HUES6 (cell line): ENCODE measurements at regions not wholly inside any gene's neighbourhood (a gene's known extent, or its start where the extent isn't known, plus 50 kb on each side); places are given as distances from the start of the nearest gene placed in this dataset.

Experiments
- H3K27ac ChIP-seq: 2 replicates; pipeline ENCODE4 v1.7.0; 2013; ENCODE audit warnings: low read depth, mild to moderate bottlenecking, low read length, inconsistent platforms
- H3K27me3 ChIP-seq: 2 replicates; pipeline ENCODE4 v1.6.1; 2013; ENCODE audit warnings: low read length; ENCODE audit not compliant: control insufficient read depth, insufficient read depth
- H3K36me3 ChIP-seq: 2 replicates; pipeline ENCODE4 v1.6.1; 2013; ENCODE audit warnings: low read length; ENCODE audit not compliant: control insufficient read depth, insufficient read depth
- H3K4me1 ChIP-seq: 2 replicates; pipeline ENCODE4 v1.6.1; 2013; ENCODE audit warnings: low read length; ENCODE audit not compliant: control insufficient read depth, insufficient read depth
- H3K4me3 ChIP-seq: 2 replicates; pipeline ENCODE4 v1.5.1; 2013; ENCODE audit warnings: low read depth, low read length
- H3K9ac ChIP-seq: one replicate; pipeline ENCODE4 v1.6.1; 2013; ENCODE audit warnings: mild to moderate bottlenecking, low read length
- H3K9me3 ChIP-seq: 2 replicates; pipeline ENCODE4 v1.6.1; 2013; ENCODE audit warnings: low read depth, low read length; ENCODE audit not compliant: control insufficient read depth, insufficient read depth

- Histone ChIP-seq H3K36me3 (no peaks in the 10 kb centered on the region), H3K9ac (no peak overlapping the region), H3K27me3 (no peaks in the 10 kb centered on the region), H3K27ac (no peak overlapping the region), H3K4me1 (peaks cover 22% of the 10 kb centered on the region), H3K9me3 (no peaks in the 10 kb centered on the region), H3K4me3 (no peak overlapping the region)
Observed at GRCh38 chr1:230516889-230517288, 90.8 kb upstream of the PGBD5 start.

GRCh38 chr1:230515451-230516145 is 89.5 kb upstream of the PGBD5 start:
- no peak overlapping the region for H3K4me3 ChIP-seq
- no peaks in the 10 kb centered on the region for H3K27me3 ChIP-seq
- H3K36me3 ChIP-seq: no peaks in the 10 kb centered on the region
- no peak overlapping the region for H3K9ac ChIP-seq
- H3K9me3 ChIP-seq: no peaks in the 10 kb centered on the region
- no peak overlapping the region for H3K27ac ChIP-seq
- peaks cover 22% of the 10 kb centered on the region for H3K4me1 ChIP-seq

GRCh38 chr1:230510496-230510895 is 84.4 kb upstream of the PGBD5 start:
- Histone ChIP-seq H3K36me3 (no peaks in the 10 kb centered on the region), H3K4me1 (peaks cover under 1% of the 10 kb centered on the region; the same call in 1 of the 2 replicates), H3K9ac (no peak overlapping the region), H3K4me3 (no peak overlapping the region), H3K27ac (no peak overlapping the region), H3K9me3 (peaks cover 5% of the 10 kb centered on the region), H3K27me3 (no peaks in the 10 kb centered on the region)

- H3K36me3 ChIP-seq: no peaks in the 10 kb centered on the region
- no peak overlapping the region for H3K27ac ChIP-seq
- no peak overlapping the region for H3K4me3 ChIP-seq
- peaks cover 5% of the 10 kb centered on the region for H3K9me3 ChIP-seq
- no peaks in the 10 kb centered on the region for H3K27me3 ChIP-seq
- H3K4me1 ChIP-seq: no peaks in the 10 kb centered on the region
- H3K9ac ChIP-seq: no peak overlapping the region
Observed at GRCh38 chr1:230509281-230509977, 83.3 kb upstream of the PGBD5 start.

- no peaks in the 10 kb centered on the region for H3K4me1 ChIP-seq
- H3K27ac ChIP-seq: no peak overlapping the region
- H3K4me3 ChIP-seq: no peak overlapping the region
- no peaks in the 10 kb centered on the region for H3K36me3 ChIP-seq
- H3K9ac ChIP-seq: no peak overlapping the region
- no peaks in the 10 kb centered on the region for H3K27me3 ChIP-seq
- H3K9me3 ChIP-seq: peaks cover 5% of the 10 kb centered on the region
Observed at GRCh38 chr1:230507666-230508402, 81.7 kb upstream of the PGBD5 start.

- Histone ChIP-seq H3K9ac (no peak overlapping the region), H3K27me3 (no peaks in the 10 kb centered on the region), H3K36me3 (no peaks in the 10 kb centered on the region), H3K27ac (no peak overlapping the region), H3K4me3 (no peak overlapping the region), H3K9me3 (peaks cover 5% of the 10 kb centered on the region), H3K4me1 (no peaks in the 10 kb centered on the region)
Observed at GRCh38 chr1:230507236-230507635, 81.1 kb upstream of the PGBD5 start.

GRCh38 chr1:230506451-230506850 is 80.3 kb upstream of the PGBD5 start:
- no peak overlapping the region for H3K27ac ChIP-seq
- no peaks in the 10 kb centered on the region for H3K4me1 ChIP-seq
- H3K27me3 ChIP-seq: no peaks in the 10 kb centered on the region
- H3K9ac ChIP-seq: no peak overlapping the region
- H3K4me3 ChIP-seq: no peak overlapping the region
- H3K36me3 ChIP-seq: no peaks in the 10 kb centered on the region
- peaks cover 5% of the 10 kb centered on the region for H3K9me3 ChIP-seq

GRCh38 chr1:230504310-230504709 is 78.2 kb upstream of the PGBD5 start:
- H3K27ac ChIP-seq: no peak overlapping the region
- H3K9ac ChIP-seq: no peak overlapping the region
- no peaks in the 10 kb centered on the region for H3K27me3 ChIP-seq
- no peaks in the 10 kb centered on the region for H3K4me1 ChIP-seq
- no peaks in the 10 kb centered on the region for H3K36me3 ChIP-seq
- peaks cover 10% of the 10 kb centered on the region for H3K9me3 ChIP-seq
- no peak overlapping the region for H3K4me3 ChIP-seq

- Histone ChIP-seq H3K27me3 (no peaks in the 10 kb centered on the region), H3K36me3 (no peaks in the 10 kb centered on the region), H3K4me1 (no peaks in the 10 kb centered on the region), H3K4me3 (no peak overlapping the region), H3K9me3 (peaks cover 10% of the 10 kb centered on the region; the same call in 1 of the 2 replicates), H3K27ac (no peak overlapping the region), H3K9ac (no peak overlapping the region)
Observed at GRCh38 chr1:230503726-230504125, 77.6 kb upstream of the PGBD5 start.

GRCh38 chr1:230502996-230503395 is 76.9 kb upstream of the PGBD5 start:
- Histone ChIP-seq H3K4me3 (no peak overlapping the region), H3K4me1 (no peaks in the 10 kb centered on the region), H3K9ac (no peak overlapping the region), H3K9me3 (peaks cover 10% of the 10 kb centered on the region; the same call in 1 of the 2 replicates), H3K27ac (no peak overlapping the region), H3K27me3 (no peaks in the 10 kb centered on the region), H3K36me3 (no peaks in the 10 kb centered on the region)

GRCh38 chr1:230502306-230502705 is 76.2 kb upstream of the PGBD5 start:
- H3K4me1 ChIP-seq: no peaks in the 10 kb centered on the region
- peaks cover 10% of the 10 kb centered on the region; the same call in 1 of the 2 replicates for H3K9me3 ChIP-seq
- H3K36me3 ChIP-seq: no peaks in the 10 kb centered on the region
- no peak overlapping the region for H3K27ac ChIP-seq
- no peaks in the 10 kb centered on the region for H3K27me3 ChIP-seq
- H3K4me3 ChIP-seq: no peak overlapping the region
- H3K9ac ChIP-seq: no peak overlapping the region
